Liver (tissue), 3 donors: ENCODE measurements at regions not wholly inside any gene's neighbourhood (a gene's known extent, or its start where the extent isn't known, plus 50 kb on each side); places are given as distances from the start of the nearest gene placed in this dataset.

Experiments
- ATF3 ChIP-seq: IDR thresholded peaks from 2 replicates; pipeline ENCODE4 v1.6.1; 2016; ENCODE audit warnings: antibody characterized with exemption
- CTCF ChIP-seq: fragments of 150-350 bp; IDR thresholded peaks from 2 replicates; pipeline ENCODE4 v1.5.1; 2017; ENCODE audit warnings: improper control_type of control experiment, low read depth, low read length; ENCODE audit not compliant: missing input control
- EGR1 ChIP-seq, 2 donors: IDR thresholded peaks; 2 replicates each; pipeline ENCODE4 v1.6.1; 2016 to 2018; ENCODE audit warnings: antibody characterized with exemption in 2 of 2, low read depth in 2 of 2
- FOXA1 ChIP-seq: IDR thresholded peaks from 2 replicates; pipeline ENCODE4 v1.6.1; 2016; ENCODE audit warnings: antibody characterized with exemption
- GABPA ChIP-seq, 2 donors: IDR thresholded peaks in 1 of 2; conservative IDR thresholded peaks in 1 of 2; 2 replicates each; pipeline ENCODE4 v1.6.1; 2016; ENCODE audit warnings: antibody characterized with exemption in 2 of 2, mild to moderate bottlenecking in 1 of 2, moderate library complexity in 1 of 2
- HNF4G ChIP-seq: IDR thresholded peaks from 2 replicates; pipeline ENCODE4 v1.6.1; 2016; ENCODE audit warnings: antibody characterized with exemption
- JUND ChIP-seq, 2 donors: IDR thresholded peaks; 2 replicates each; pipeline ENCODE4 v1.6.1; 2016; ENCODE audit warnings: antibody characterized with exemption in 2 of 2
- donor health status: healthy.
- donor health status: healthy.

- TF ChIP-seq CTCF (no peak), GABPA (IDR thresholded peaks at IDR 0.05 in 1 of 2, conservative IDR thresholded peaks at IDR 0.05 in 1 of 2) (no peak), EGR1 (IDR thresholded peaks at IDR 0.05; ENCODE audit: low read depth in 2 of 2) (no peak), HNF4G (no peak), ATF3 (no peak), FOXA1 (no peak), JUND (IDR thresholded peaks at IDR 0.05) (no peak)
Observed at GRCh38 chr2:37526856-37527255, 144.6 kb downstream of the CDC42EP3 start.
